Liver (tissue), 8 donors: ENCODE measurements at regions not wholly inside any gene's neighbourhood (a gene's known extent, or its start where the extent isn't known, plus 50 kb on each side); places are given as distances from the start of the nearest gene placed in this dataset.
"Not testable (repeated sequence)": the region's sequence is repeated elsewhere in the genome, so short reads cannot be mapped to it uniquely, and the experiment has no call there.

Experiments
- DNase-seq: peaks from one replicate; pipeline ENCODE4 v3.0.0-alpha.2; 2017; ENCODE audit warnings: low spot score
- H3K27ac ChIP-seq, 2 donors: one replicate each; pipeline ENCODE4 v1.7.0; 2013; ENCODE audit warnings: inconsistent platforms in 2 of 2, low read length in 2 of 2, control low read depth in 1 of 2, low read depth in 1 of 2, mild to moderate bottlenecking in 1 of 2
- H3K27me3 ChIP-seq, 4 donors: one replicate each; pipeline versions ENCODE4 v1.6.1 to v1.7.0; 2013; ENCODE audit warnings: low read length in 3 of 4, inconsistent platforms in 1 of 4, mild to moderate bottlenecking in 1 of 4, moderate library complexity in 1 of 4; ENCODE audit not compliant: control insufficient read depth in 4 of 4, insufficient read depth in 4 of 4
- H3K36me3 ChIP-seq, 4 donors: one replicate each; pipeline versions ENCODE4 v1.6.1 to v1.7.0; 2013; ENCODE audit warnings: low read length in 3 of 4, mild to moderate bottlenecking in 3 of 4, low read depth in 1 of 4, moderate library complexity in 1 of 4; ENCODE audit not compliant: control insufficient read depth in 4 of 4, insufficient read depth in 3 of 4
- H3K4me1 ChIP-seq, 4 donors: one replicate each; pipeline versions ENCODE4 v1.6.1 to v1.7.0; 2013; ENCODE audit warnings: low read length in 3 of 4, mild to moderate bottlenecking in 3 of 4, moderate library complexity in 1 of 4; ENCODE audit not compliant: control insufficient read depth in 4 of 4, insufficient read depth in 4 of 4
- H3K4me3 ChIP-seq, 3 donors: one replicate each; pipeline versions ENCODE4 v1.6.1 to v1.7.0; 2013; ENCODE audit warnings: low read length in 3 of 3, control low read depth in 1 of 3, low read depth in 1 of 3, mild to moderate bottlenecking in 1 of 3
- H3K9ac ChIP-seq, 2 donors: one replicate each; pipeline ENCODE4 v1.7.0; 2013; ENCODE audit warnings: low read length in 2 of 2, mild to moderate bottlenecking in 2 of 2, moderate library complexity in 2 of 2, control low read depth in 1 of 2, low read depth in 1 of 2
- H3K9me3 ChIP-seq, 4 donors: one replicate each; pipeline versions ENCODE4 v1.6.1 to v1.7.0; 2013; ENCODE audit warnings: low read length in 3 of 4; ENCODE audit not compliant: control insufficient read depth in 4 of 4
- ATF3 ChIP-seq: IDR thresholded peaks from 2 replicates; pipeline ENCODE4 v1.6.1; 2016; ENCODE audit warnings: antibody characterized with exemption
- CTCF ChIP-seq: fragments of 150-350 bp; IDR thresholded peaks from 2 replicates; pipeline ENCODE4 v1.5.1; 2017; ENCODE audit warnings: improper control_type of control experiment, low read depth, low read length; ENCODE audit not compliant: missing input control
- FOXA2 ChIP-seq: IDR thresholded peaks from 2 replicates; pipeline ENCODE4 v1.6.1; 2016; ENCODE audit warnings: antibody characterized with exemption
- GABPA ChIP-seq, 2 donors: IDR thresholded peaks in 1 of 2; conservative IDR thresholded peaks in 1 of 2; 2 replicates each; pipeline ENCODE4 v1.6.1; 2016; ENCODE audit warnings: antibody characterized with exemption in 2 of 2, mild to moderate bottlenecking in 1 of 2, moderate library complexity in 1 of 2
- HNF4A ChIP-seq, 2 donors: conservative IDR thresholded peaks; 2 replicates each; pipeline ENCODE4 v1.6.1; 2016; ENCODE audit warnings: antibody characterized with exemption in 2 of 2, mild to moderate bottlenecking in 2 of 2
- HNF4G ChIP-seq: IDR thresholded peaks from 2 replicates; pipeline ENCODE4 v1.6.1; 2016; ENCODE audit warnings: antibody characterized with exemption
- JUND ChIP-seq, 2 donors: IDR thresholded peaks; 2 replicates each; pipeline ENCODE4 v1.6.1; 2016; ENCODE audit warnings: antibody characterized with exemption in 2 of 2
- RAD21 ChIP-seq, 2 donors: IDR thresholded peaks; 2 replicates each; pipeline ENCODE4 v1.6.1; 2016; ENCODE audit warnings: antibody characterized with exemption in 2 of 2, mild to moderate bottlenecking in 2 of 2
- TAF1 ChIP-seq: conservative IDR thresholded peaks from 2 replicates; pipeline ENCODE4 v1.6.1; 2016; ENCODE audit warnings: antibody characterized with exemption, mild to moderate bottlenecking
- WGBS: extraction: QIAGEN DNeasy Blood & Tissue Kit; methylation state at CpG from one replicate; pipeline ENCODE4 v1.1.7; 2013; 5-methylcytosine and 5-hydroxymethylcytosine counted together
- TF ChIP-seq, protein P1 (sequence below): IDR thresholded peaks from 2 replicates; pipeline ENCODE4 v1.6.1; 2016; ENCODE audit warnings: antibody characterized with exemption, mild to moderate bottlenecking
- donor health status: healthy.
- donor health status: healthy.
- donor health status: healthy.
- donor health status: healthy.
- donor health status: healthy.

DNA sequence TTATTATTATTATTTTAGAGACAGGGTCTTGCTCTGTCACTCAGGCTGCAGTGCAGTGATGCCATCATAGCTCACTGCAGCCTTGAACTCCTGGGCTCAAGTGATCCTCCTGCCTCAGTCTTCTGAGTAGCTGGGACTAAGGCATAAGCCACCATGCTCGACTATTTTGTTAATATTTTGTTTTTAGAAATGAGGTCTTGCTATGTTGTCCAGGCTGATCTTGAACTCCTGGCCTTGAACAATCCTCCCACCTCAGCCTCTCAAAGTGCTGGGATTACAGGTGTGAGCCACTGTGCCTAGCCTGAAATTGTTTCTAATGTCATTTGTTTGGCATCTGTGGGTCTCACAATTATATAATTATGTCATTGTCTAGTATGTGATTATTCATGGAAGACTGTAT lies 92.4 kb downstream of the LYZL2 start:
- not testable (repeated sequence) for H3K4me3 ChIP-seq, H3K9me3 ChIP-seq, H3K36me3 ChIP-seq, H3K9ac ChIP-seq, H3K27me3 ChIP-seq, DNase-seq
- peak overlapping the region in 1 of 2 donors; percentile 38 for H3K27ac ChIP-seq
- WGBS = 57% methylated on average over 1 of the region's 1 CpG
- peaks cover 9 to 25% (median 17%) of the 10 kb centered on the region in 4 donors for H3K4me1 ChIP-seq

GRCh38 chr10:30536578-30536977 lies 93.0 kb downstream of the LYZL2 start:
- TF ChIP-seq RAD21 (IDR thresholded peaks at IDR 0.05) = no peak
- TF ChIP-seq HNF4G = no peak
- TF ChIP-seq HNF4A (conservative IDR thresholded peaks at IDR 0.05) = no peak
- no peak for TF ChIP-seq JUND (IDR thresholded peaks at IDR 0.05)
- TF ChIP-seq CTCF = no peak
- no peak for TF ChIP-seq FOXA2
- Histone ChIP-seq H3K4me3 (no peak overlapping the region), H3K27ac (no peak overlapping the region), H3K9me3 (no peaks in the 10 kb centered on the region), H3K27me3 (no peaks in the 10 kb centered on the region), H3K9ac (no peak overlapping the region), H3K4me1 (peaks cover 6 to 21% (median 12%) of the 10 kb centered on the region in 4 donors), H3K36me3 (no peaks in the 10 kb centered on the region)
- WGBS = 65% methylated on average over 4 of the region's 4 CpGs
- no peak for DNase-seq

DNA sequence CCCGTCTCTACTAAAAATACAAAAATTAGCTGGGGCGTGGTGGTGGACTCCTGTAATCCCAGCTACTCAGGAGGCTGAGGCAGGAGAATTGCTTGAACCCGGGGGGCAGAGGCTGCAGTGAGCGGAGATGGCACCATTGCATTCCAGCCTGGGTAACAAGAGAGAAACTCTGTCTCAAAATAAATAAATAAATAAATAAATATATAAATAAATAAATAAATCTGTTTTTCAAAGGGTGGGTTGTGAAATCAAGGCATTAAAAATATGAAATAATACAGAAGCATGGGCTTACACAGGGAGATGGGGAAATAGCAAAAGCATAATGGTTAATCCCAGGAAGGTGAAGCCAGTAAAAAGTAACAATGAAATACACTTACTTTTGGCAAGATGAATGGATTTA lies 93.9 kb downstream of the LYZL2 start:
- Histone ChIP-seq H3K9me3 (no peaks in the 10 kb centered on the region), H3K36me3 (no peaks in the 10 kb centered on the region), H3K27ac (no peak overlapping the region), H3K4me3 (no peak overlapping the region), H3K9ac (no peak overlapping the region), H3K27me3 (no peaks in the 10 kb centered on the region), H3K4me1 (peaks cover 3 to 19% (median 9%) of the 10 kb centered on the region in 4 donors)
- DNase-seq = no peak
- WGBS = 92% methylated on average over 4 of the region's 4 CpGs
- no peak for TF ChIP-seq TAF1
- TF ChIP-seq HNF4G = no peak
- TF ChIP-seq, protein P1, sequence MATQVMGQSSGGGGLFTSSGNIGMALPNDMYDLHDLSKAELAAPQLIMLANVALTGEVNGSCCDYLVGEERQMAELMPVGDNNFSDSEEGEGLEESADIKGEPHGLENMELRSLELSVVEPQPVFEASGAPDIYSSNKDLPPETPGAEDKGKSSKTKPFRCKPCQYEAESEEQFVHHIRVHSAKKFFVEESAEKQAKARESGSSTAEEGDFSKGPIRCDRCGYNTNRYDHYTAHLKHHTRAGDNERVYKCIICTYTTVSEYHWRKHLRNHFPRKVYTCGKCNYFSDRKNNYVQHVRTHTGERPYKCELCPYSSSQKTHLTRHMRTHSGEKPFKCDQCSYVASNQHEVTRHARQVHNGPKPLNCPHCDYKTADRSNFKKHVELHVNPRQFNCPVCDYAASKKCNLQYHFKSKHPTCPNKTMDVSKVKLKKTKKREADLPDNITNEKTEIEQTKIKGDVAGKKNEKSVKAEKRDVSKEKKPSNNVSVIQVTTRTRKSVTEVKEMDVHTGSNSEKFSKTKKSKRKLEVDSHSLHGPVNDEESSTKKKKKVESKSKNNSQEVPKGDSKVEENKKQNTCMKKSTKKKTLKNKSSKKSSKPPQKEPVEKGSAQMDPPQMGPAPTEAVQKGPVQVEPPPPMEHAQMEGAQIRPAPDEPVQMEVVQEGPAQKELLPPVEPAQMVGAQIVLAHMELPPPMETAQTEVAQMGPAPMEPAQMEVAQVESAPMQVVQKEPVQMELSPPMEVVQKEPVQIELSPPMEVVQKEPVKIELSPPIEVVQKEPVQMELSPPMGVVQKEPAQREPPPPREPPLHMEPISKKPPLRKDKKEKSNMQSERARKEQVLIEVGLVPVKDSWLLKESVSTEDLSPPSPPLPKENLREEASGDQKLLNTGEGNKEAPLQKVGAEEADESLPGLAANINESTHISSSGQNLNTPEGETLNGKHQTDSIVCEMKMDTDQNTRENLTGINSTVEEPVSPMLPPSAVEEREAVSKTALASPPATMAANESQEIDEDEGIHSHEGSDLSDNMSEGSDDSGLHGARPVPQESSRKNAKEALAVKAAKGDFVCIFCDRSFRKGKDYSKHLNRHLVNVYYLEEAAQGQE = no peak
- TF ChIP-seq GABPA (IDR thresholded peaks at IDR 0.05 in 1 of 2, conservative IDR thresholded peaks at IDR 0.05 in 1 of 2) = no peak
- TF ChIP-seq RAD21 (IDR thresholded peaks at IDR 0.05) = no peak
- no peak for TF ChIP-seq JUND (IDR thresholded peaks at IDR 0.05)
- no peak for TF ChIP-seq ATF3
